Liver (tissue), 3 donors: ENCODE measurements at regions not wholly inside any gene's neighbourhood (a gene's known extent, or its start where the extent isn't known, plus 50 kb on each side); places are given as distances from the start of the nearest gene placed in this dataset.

ENCODE experiments used
- ATF3 ChIP-seq: IDR thresholded peaks from 2 replicates; pipeline ENCODE4 v1.6.1; 2016; ENCODE audit warnings: antibody characterized with exemption
- FOXA1 ChIP-seq: IDR thresholded peaks from 2 replicates; pipeline ENCODE4 v1.6.1; 2016; ENCODE audit warnings: antibody characterized with exemption
- GABPA ChIP-seq, 2 donors: IDR thresholded peaks in 1 of 2; conservative IDR thresholded peaks in 1 of 2; 2 replicates each; pipeline ENCODE4 v1.6.1; 2016; ENCODE audit warnings: antibody characterized with exemption in 2 of 2, mild to moderate bottlenecking in 1 of 2, moderate library complexity in 1 of 2
- HNF4A ChIP-seq, 2 donors: conservative IDR thresholded peaks; 2 replicates each; pipeline ENCODE4 v1.6.1; 2016; ENCODE audit warnings: antibody characterized with exemption in 2 of 2, mild to moderate bottlenecking in 2 of 2
- HNF4G ChIP-seq: IDR thresholded peaks from 2 replicates; pipeline ENCODE4 v1.6.1; 2016; ENCODE audit warnings: antibody characterized with exemption
- JUND ChIP-seq, 2 donors: IDR thresholded peaks; 2 replicates each; pipeline ENCODE4 v1.6.1; 2016; ENCODE audit warnings: antibody characterized with exemption in 2 of 2
- MAX ChIP-seq: IDR thresholded peaks from 2 replicates; pipeline ENCODE4 v1.6.1; 2016; ENCODE audit warnings: antibody characterized with exemption
- RAD21 ChIP-seq, 2 donors: IDR thresholded peaks; 2 replicates each; pipeline ENCODE4 v1.6.1; 2016; ENCODE audit warnings: antibody characterized with exemption in 2 of 2, mild to moderate bottlenecking in 2 of 2
- RXRA ChIP-seq, 2 donors: IDR thresholded peaks; 2 replicates each; pipeline ENCODE4 v1.6.1; 2017 to 2018; ENCODE audit warnings: antibody characterized with exemption in 2 of 2, mild to moderate bottlenecking in 1 of 2
- SP1 ChIP-seq: IDR thresholded peaks from 2 replicates; pipeline ENCODE4 v1.6.1; 2018; ENCODE audit warnings: antibody characterized with exemption, mild to moderate bottlenecking
- TAF1 ChIP-seq: conservative IDR thresholded peaks from 2 replicates; pipeline ENCODE4 v1.6.1; 2016; ENCODE audit warnings: antibody characterized with exemption, mild to moderate bottlenecking
- TF ChIP-seq, protein P1 (sequence below): fragments of 150-350 bp; IDR thresholded peaks from 2 replicates; pipeline ENCODE4 v1.5.1; 2017; ENCODE audit warnings: improper control_type of control experiment, low read depth, low read length; ENCODE audit not compliant: missing input control
- TF ChIP-seq, protein P2 (sequence below): IDR thresholded peaks from 2 replicates; pipeline ENCODE4 v1.6.1; 2016; ENCODE audit warnings: antibody characterized with exemption, mild to moderate bottlenecking
- donor health status: healthy.
- donor health status: healthy.

DNA sequence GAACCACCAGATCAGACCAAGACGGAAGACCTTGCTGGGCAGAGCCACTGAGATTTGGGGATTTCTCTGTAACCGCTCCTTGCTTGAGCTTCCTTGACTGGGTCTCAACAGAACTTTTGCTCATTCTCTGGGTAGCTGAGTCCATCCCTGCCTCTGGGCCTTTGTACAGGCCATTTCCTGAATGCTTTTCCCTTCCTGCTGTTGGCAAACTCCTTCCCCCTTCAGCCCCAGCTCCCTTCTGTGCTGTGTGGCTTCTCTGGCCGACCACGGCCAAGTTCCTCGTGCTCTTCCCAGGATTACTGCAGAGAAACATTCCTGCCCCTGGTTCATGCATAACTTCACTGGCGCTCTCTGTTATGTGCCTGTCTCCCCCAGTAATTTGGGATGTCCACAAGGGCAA lies 150.5 kb upstream of the GPR26 start:
- TF ChIP-seq, protein P1, sequence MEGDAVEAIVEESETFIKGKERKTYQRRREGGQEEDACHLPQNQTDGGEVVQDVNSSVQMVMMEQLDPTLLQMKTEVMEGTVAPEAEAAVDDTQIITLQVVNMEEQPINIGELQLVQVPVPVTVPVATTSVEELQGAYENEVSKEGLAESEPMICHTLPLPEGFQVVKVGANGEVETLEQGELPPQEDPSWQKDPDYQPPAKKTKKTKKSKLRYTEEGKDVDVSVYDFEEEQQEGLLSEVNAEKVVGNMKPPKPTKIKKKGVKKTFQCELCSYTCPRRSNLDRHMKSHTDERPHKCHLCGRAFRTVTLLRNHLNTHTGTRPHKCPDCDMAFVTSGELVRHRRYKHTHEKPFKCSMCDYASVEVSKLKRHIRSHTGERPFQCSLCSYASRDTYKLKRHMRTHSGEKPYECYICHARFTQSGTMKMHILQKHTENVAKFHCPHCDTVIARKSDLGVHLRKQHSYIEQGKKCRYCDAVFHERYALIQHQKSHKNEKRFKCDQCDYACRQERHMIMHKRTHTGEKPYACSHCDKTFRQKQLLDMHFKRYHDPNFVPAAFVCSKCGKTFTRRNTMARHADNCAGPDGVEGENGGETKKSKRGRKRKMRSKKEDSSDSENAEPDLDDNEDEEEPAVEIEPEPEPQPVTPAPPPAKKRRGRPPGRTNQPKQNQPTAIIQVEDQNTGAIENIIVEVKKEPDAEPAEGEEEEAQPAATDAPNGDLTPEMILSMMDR, result no peak
- TF ChIP-seq TAF1, result no peak
- no peak for TF ChIP-seq FOXA1
- no peak for TF ChIP-seq GABPA (IDR thresholded peaks at IDR 0.05 in 1 of 2, conservative IDR thresholded peaks at IDR 0.05 in 1 of 2)
- TF ChIP-seq HNF4G, result no peak
- no peak for TF ChIP-seq MAX
- no peak for TF ChIP-seq JUND (IDR thresholded peaks at IDR 0.05)
- TF ChIP-seq, protein P2, sequence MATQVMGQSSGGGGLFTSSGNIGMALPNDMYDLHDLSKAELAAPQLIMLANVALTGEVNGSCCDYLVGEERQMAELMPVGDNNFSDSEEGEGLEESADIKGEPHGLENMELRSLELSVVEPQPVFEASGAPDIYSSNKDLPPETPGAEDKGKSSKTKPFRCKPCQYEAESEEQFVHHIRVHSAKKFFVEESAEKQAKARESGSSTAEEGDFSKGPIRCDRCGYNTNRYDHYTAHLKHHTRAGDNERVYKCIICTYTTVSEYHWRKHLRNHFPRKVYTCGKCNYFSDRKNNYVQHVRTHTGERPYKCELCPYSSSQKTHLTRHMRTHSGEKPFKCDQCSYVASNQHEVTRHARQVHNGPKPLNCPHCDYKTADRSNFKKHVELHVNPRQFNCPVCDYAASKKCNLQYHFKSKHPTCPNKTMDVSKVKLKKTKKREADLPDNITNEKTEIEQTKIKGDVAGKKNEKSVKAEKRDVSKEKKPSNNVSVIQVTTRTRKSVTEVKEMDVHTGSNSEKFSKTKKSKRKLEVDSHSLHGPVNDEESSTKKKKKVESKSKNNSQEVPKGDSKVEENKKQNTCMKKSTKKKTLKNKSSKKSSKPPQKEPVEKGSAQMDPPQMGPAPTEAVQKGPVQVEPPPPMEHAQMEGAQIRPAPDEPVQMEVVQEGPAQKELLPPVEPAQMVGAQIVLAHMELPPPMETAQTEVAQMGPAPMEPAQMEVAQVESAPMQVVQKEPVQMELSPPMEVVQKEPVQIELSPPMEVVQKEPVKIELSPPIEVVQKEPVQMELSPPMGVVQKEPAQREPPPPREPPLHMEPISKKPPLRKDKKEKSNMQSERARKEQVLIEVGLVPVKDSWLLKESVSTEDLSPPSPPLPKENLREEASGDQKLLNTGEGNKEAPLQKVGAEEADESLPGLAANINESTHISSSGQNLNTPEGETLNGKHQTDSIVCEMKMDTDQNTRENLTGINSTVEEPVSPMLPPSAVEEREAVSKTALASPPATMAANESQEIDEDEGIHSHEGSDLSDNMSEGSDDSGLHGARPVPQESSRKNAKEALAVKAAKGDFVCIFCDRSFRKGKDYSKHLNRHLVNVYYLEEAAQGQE, result no peak
- no peak for TF ChIP-seq HNF4A (conservative IDR thresholded peaks at IDR 0.05)
- TF ChIP-seq SP1, result no peak
- TF ChIP-seq ATF3, result no peak
- no peak for TF ChIP-seq RAD21 (IDR thresholded peaks at IDR 0.05)
- TF ChIP-seq RXRA (IDR thresholded peaks at IDR 0.05), result no peak
